ENCODE measurements at regions not wholly inside any gene's neighbourhood (a gene's known extent, or its start where the extent isn't known, plus 50 kb on each side); places are given as distances from the start of the nearest gene placed in this dataset.

- no peak for TF ChIP-seq CTCF (IDR thresholded peaks at IDR 0.05; ENCODE audit: low read depth, low read length)
- no peak for TF ChIP-seq MYC (IDR thresholded peaks at IDR 0.05; ENCODE audit: low read depth, low read length)
- TF ChIP-seq MAX (IDR thresholded peaks at IDR 0.05; ENCODE audit: low read depth, low read length): no peak
Observed at GRCh38 chr20:48226642-48227041, 441.4 kb upstream of the SULF2 start.
